ENCODE measurements at regions not wholly inside any gene's neighbourhood (a gene's known extent, or its start where the extent isn't known, plus 50 kb on each side); places are given as distances from the start of the nearest gene placed in this dataset.

DNA sequence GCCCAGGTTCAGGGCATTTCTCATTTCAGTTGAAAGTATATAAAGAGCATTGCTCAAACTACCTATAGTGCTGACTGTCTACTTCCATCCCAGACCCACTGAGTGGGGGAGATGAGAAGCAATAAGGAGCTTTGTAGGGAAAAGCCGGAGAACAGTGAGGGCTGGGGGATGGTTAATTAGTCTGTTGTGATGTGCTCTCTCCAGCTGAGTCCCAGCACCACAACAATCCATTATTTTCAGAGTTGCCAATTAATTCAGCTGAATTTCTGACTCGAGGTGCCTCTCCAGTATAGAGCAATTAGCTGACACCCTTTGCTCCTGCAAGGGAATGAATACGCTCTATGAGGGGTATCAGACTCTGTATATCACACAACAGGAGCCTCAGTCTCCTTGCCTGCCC lies 1118.6 kb downstream of the SORCS3 start:
- Histone ChIP-seq H2AFZ (replicated peaks; ENCODE audit: low read length, poor library complexity) (no peak overlapping the region), H2BK5ac (ENCODE audit: low read depth, low read length, poor library complexity, severe bottlenecking) (no peak overlapping the region), H2BK15ac (ENCODE audit: low read depth, low read length) (no peak overlapping the region), H3K27me3 (ENCODE audit: control insufficient read depth, insufficient read depth, low read length) (no peaks in the 10 kb centered on the region), H2AK5ac (ENCODE audit: low read depth, low read length) (no peak overlapping the region), H2BK20ac (ENCODE audit: low read depth, low read length) (no peak overlapping the region), H4K91ac (ENCODE audit: insufficient read depth, low read depth, low read length) (no peak overlapping the region), H2BK120ac (ENCODE audit: low read depth, low read length) (no peak overlapping the region), H3K36me3 (ENCODE audit: control insufficient read depth, insufficient read depth, low read length) (no peaks in the 10 kb centered on the region), H3K4ac (ENCODE audit: low read depth, low read length) (no peak overlapping the region), H3K23ac (ENCODE audit: low read depth, low read length) (no peak overlapping the region), H3K9ac (ENCODE audit: low read depth, low read length) (no peak overlapping the region), H3K9me1 (ENCODE audit: insufficient read depth, low read length) (no peaks in the 10 kb centered on the region), H4K5ac (ENCODE audit: low read depth, low read length) (no peak overlapping the region), H3K9me3 (ENCODE audit: control insufficient read depth, insufficient read depth, low read length) (peaks cover 6% of the 10 kb centered on the region), H3K79me1 (ENCODE audit: low read depth in 1 of 2, low read length in 2 of 2) (no peaks in the 10 kb centered on the region), H3K56ac (ENCODE audit: extremely low read depth, insufficient read depth, low read length) (no peak overlapping the region), H3K18ac (ENCODE audit: low read depth, low read length) (no peak overlapping the region), H3K4me3 (ENCODE audit: insufficient read depth, low read depth, low read length) (no peak overlapping the region), H3K4me1 (ENCODE audit: control insufficient read depth, insufficient read depth, low read length) (no peaks in the 10 kb centered on the region), H3K14ac (replicated peaks; ENCODE audit: low read depth, low read length) (no peak overlapping the region), H3K27ac (ENCODE audit: insufficient read depth, low read length) (no peak overlapping the region), H4K8ac (ENCODE audit: low read depth in 2 of 2, low read length in 2 of 2) (no peak overlapping the region), H3K4me2 (ENCODE audit: low read depth, low read length) (no peak overlapping the region), H4K20me1 (ENCODE audit: insufficient read depth, low read length) (no peaks in the 10 kb centered on the region), H2AK9ac (replicated peaks; ENCODE audit: low read depth, low read length, poor library complexity) (no peak overlapping the region)
- ChIA-PET CTCF (no interaction called here), POLR2A (ENCODE audit: unreplicated experiment) (no interaction called here)
- in situ Hi-C loops (cut with MboI; ENCODE audit: low sequenced_read_pairs) (no loop called here), dilution Hi-C loops (cut with HindIII; ENCODE audit: low sequenced_read_pairs, unreplicated experiment) (no loop called here), intact Hi-C loops (cut with micrococcal nuclease) (no loop called here)
- DNase-seq (no peak), ATAC-seq (ENCODE audit: low read depth) (no peak)
- WGBS, 2 experiments (ENCODE audit: extremely low coverage in 2 of 2, insufficient read length in 1 of 2) = no CpG with 5 or more reads among the region's 3 CpGs
- no TSS peak for BruUV-seq (replicated peaks)
- TF ChIP-seq CEBPB (IDR thresholded peaks at IDR 0.05; ENCODE audit: low read depth, low read length) (no peak), FOS (IDR thresholded peaks at IDR 0.05; ENCODE audit: low read depth, low read length) (no peak), RAD21 (IDR thresholded peaks at IDR 0.05; ENCODE audit: low read length) (no peak), CHD1 (IDR thresholded peaks at IDR 0.05; ENCODE audit: low read depth, low read length) (no peak)
- TF ChIP-seq, protein P1, sequence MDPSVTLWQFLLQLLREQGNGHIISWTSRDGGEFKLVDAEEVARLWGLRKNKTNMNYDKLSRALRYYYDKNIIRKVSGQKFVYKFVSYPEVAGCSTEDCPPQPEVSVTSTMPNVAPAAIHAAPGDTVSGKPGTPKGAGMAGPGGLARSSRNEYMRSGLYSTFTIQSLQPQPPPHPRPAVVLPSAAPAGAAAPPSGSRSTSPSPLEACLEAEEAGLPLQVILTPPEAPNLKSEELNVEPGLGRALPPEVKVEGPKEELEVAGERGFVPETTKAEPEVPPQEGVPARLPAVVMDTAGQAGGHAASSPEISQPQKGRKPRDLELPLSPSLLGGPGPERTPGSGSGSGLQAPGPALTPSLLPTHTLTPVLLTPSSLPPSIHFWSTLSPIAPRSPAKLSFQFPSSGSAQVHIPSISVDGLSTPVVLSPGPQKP (IDR thresholded peaks at IDR 0.05; ENCODE audit: borderline replicate concordance, low read depth, low read length) = no peak
- TF ChIP-seq, protein P2, sequence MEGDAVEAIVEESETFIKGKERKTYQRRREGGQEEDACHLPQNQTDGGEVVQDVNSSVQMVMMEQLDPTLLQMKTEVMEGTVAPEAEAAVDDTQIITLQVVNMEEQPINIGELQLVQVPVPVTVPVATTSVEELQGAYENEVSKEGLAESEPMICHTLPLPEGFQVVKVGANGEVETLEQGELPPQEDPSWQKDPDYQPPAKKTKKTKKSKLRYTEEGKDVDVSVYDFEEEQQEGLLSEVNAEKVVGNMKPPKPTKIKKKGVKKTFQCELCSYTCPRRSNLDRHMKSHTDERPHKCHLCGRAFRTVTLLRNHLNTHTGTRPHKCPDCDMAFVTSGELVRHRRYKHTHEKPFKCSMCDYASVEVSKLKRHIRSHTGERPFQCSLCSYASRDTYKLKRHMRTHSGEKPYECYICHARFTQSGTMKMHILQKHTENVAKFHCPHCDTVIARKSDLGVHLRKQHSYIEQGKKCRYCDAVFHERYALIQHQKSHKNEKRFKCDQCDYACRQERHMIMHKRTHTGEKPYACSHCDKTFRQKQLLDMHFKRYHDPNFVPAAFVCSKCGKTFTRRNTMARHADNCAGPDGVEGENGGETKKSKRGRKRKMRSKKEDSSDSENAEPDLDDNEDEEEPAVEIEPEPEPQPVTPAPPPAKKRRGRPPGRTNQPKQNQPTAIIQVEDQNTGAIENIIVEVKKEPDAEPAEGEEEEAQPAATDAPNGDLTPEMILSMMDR (conservative IDR thresholded peaks at IDR 0.05; ENCODE audit: low read depth, low read length) = no peak
